ENCODE measurements at regions not wholly inside any gene's neighbourhood (a gene's known extent, or its start where the extent isn't known, plus 50 kb on each side); places are given as distances from the start of the nearest gene placed in this dataset.

DNA sequence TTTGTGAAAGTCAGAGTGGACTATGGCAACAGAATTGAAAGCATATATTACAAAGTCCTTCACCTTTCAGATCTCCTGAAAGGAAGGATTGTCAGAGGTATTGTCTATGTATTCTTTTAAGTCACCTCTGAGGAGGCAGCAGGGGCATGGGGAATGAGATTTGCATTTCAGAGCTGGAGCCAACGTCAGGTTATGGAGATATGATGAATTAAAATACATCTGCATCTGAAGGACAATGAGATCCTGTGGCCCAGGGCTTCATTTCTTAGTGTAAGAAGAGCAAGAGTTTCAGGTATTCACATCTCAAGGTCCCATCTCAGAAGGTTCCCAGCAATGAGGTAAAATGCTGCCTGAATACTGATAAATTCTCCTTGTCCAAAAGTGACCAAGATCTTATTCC is 695.8 kb downstream of the TUSC7 start:
- no peaks in the 10 kb centered on the region for H3K4me1 ChIP-seq
- intact Hi-C loops (cut with micrococcal nuclease), result no loop called here
- H3K27me3 ChIP-seq (ENCODE audit: low read depth), result no peaks in the 10 kb centered on the region
- DNase-seq, result no peak
- no peak for TF ChIP-seq CTCF (IDR thresholded peaks at IDR 0.05; ENCODE audit: borderline replicate concordance)
- H3K36me3 ChIP-seq, result no peaks in the 10 kb centered on the region
- H3K4me3 ChIP-seq, result no peak overlapping the region
- no peaks in the 10 kb centered on the region for H3K9me3 ChIP-seq (replicated peaks)
- no peak overlapping the region for H3K27ac ChIP-seq (replicated peaks)

DNA sequence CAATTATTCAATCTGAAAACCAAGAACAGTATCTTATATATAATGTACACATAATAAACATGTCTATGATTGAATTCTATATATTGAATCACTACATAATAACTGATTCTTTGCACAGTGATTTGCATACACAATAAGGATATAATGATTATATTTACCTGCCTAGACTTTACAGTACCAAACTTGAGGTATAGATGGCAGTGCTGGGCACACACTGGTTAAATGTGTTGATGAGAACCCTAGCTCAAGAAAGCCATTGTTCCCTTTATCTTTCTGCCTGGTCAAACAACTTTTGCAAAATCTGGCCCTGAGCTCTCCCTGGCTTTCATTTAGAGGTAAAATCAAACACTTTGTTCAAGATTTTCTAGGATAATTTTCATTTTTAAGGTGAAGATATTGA is 697.7 kb downstream of the TUSC7 start:
- no peak overlapping the region for H3K27ac ChIP-seq (replicated peaks)
- no peak overlapping the region for H3K4me3 ChIP-seq
- H3K9me3 ChIP-seq (replicated peaks), result no peaks in the 10 kb centered on the region
- intact Hi-C loops (cut with micrococcal nuclease), result no loop called here
- no peaks in the 10 kb centered on the region for H3K4me1 ChIP-seq
- no peak for DNase-seq
- H3K36me3 ChIP-seq, result no peaks in the 10 kb centered on the region
- TF ChIP-seq CTCF (IDR thresholded peaks at IDR 0.05; ENCODE audit: borderline replicate concordance), result no peak
- H3K27me3 ChIP-seq (ENCODE audit: low read depth), result no peaks in the 10 kb centered on the region

DNA sequence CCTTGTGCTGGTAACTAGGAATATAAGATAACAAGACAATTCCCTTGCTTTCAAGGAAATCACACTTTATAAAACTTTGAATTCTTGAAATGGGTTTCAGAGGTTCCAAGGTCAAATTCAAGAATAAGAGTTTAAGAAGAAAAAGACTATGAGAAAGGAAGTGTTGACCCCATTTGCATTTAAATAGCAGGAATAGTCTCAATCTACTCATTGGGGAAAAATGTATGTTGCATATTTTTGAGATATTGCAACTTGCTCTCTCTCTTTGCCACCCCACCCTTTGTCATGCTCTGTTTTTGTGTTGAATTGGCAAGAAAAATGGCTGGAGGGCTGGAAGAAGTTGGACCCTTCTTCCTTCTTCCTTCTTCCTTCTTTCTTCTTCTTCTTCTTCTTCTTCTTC is 699.2 kb downstream of the TUSC7 start:
- H3K4me1 ChIP-seq, result no peaks in the 10 kb centered on the region
- no peak overlapping the region for H3K27ac ChIP-seq (replicated peaks)
- TF ChIP-seq CTCF (IDR thresholded peaks at IDR 0.05; ENCODE audit: borderline replicate concordance), result no peak
- DNase-seq, result no peak
- H3K4me3 ChIP-seq, result no peak overlapping the region
- no peaks in the 10 kb centered on the region for H3K27me3 ChIP-seq (ENCODE audit: low read depth)
- intact Hi-C loops (cut with micrococcal nuclease), result no loop called here
- H3K9me3 ChIP-seq (replicated peaks), result no peaks in the 10 kb centered on the region
- no peaks in the 10 kb centered on the region for H3K36me3 ChIP-seq

DNA sequence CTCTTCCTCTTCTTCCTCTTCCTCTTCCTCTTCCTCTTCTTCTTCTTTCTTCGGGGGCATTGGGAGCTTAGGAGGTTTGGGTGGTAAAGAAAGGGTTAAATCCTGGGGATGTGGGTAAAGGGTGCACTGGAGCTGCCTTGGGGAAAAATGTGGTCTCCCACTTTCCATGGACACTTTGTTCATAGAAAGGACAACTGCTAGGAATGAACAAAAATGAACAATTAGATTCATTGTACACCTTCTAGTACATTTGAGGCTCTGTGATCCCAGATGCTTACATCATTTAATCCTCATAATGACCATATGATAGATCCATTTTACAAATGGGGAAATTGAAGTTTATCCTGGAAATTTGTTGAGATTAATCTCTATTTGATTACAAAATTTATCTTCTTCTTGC is 699.7 kb downstream of the TUSC7 start:
- no peaks in the 10 kb centered on the region for H3K4me1 ChIP-seq
- intact Hi-C loops (cut with micrococcal nuclease), result no loop called here
- no peak for TF ChIP-seq CTCF (IDR thresholded peaks at IDR 0.05; ENCODE audit: borderline replicate concordance)
- H3K27ac ChIP-seq (replicated peaks), result no peak overlapping the region
- no peaks in the 10 kb centered on the region for H3K36me3 ChIP-seq
- H3K9me3 ChIP-seq (replicated peaks), result no peaks in the 10 kb centered on the region
- no peak for DNase-seq
- H3K4me3 ChIP-seq, result no peak overlapping the region
- no peaks in the 10 kb centered on the region for H3K27me3 ChIP-seq (ENCODE audit: low read depth)

GRCh38 chr3:117409701-117410459 is 700.3 kb downstream of the TUSC7 start:
- Histone ChIP-seq H3K36me3 (no peaks in the 10 kb centered on the region), H3K4me1 (no peaks in the 10 kb centered on the region), H3K27me3 (ENCODE audit: low read depth) (no peaks in the 10 kb centered on the region), H3K4me3 (no peak overlapping the region), H3K9me3 (replicated peaks) (no peaks in the 10 kb centered on the region), H3K27ac (replicated peaks) (no peak overlapping the region)
- intact Hi-C loops (cut with micrococcal nuclease), result no loop called here
- DNase-seq, result no peak
- no peak for TF ChIP-seq CTCF (IDR thresholded peaks at IDR 0.05; ENCODE audit: borderline replicate concordance)
